NCI-H82 (cell line): ENCODE measurements at regions not wholly inside any gene's neighbourhood (a gene's known extent, or its start where the extent isn't known, plus 50 kb on each side); places are given as distances from the start of the nearest gene placed in this dataset.

Experiments used
- DNase-seq: peaks from one replicate; lab custom pipeline; 2025; lab: John Stamatoyannopoulos, UW

GRCh38 chrX:124829930-124830329 is 483.6 kb downstream of the SH2D1A start:
- DNase-seq, result no peak

DNA sequence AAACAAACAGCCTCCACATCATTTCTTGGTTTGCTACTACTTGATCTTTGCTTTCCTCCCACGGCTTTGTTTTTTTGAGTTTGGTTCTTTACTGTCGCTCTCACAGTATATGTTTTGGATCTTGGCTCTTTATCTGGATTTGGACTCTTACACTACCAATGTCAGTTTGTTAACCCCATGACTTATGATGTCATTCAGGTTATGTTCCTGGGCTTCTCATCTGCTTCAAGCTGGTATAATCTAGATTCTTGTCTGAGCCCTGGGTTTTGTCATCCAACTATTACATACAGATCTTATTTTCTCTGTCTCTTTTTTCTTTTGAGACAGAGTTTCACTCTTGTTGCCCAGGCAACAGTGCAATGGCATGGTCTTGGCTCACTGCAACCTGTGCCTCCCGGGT is 482.9 kb upstream of the TEX13C start:
- no peak for DNase-seq

DNA sequence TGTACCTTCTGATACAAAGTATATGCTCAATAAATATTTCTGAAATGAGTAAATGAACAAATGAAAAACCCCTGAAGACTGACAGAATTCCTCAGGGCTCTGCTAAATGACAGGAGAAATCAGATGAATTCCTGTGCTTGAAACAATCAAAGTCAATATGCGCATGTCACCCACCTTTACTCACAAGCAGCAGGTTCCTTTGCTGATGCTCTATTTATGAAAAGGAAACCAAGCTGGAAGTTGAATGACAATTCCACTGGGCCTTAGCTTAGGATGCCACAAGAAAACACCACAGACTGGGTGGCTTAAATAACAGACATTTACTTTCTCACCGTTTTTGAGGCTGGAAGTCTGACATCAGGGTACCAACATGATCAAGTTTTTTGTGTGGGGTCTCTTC is 477.5 kb upstream of the TEX13C start:
- no peak for DNase-seq

- DNase-seq, result no peak
These were observed 458.9 kb upstream of the TEX13C start for GRCh38 chrX:124860736-124861135.

DNA sequence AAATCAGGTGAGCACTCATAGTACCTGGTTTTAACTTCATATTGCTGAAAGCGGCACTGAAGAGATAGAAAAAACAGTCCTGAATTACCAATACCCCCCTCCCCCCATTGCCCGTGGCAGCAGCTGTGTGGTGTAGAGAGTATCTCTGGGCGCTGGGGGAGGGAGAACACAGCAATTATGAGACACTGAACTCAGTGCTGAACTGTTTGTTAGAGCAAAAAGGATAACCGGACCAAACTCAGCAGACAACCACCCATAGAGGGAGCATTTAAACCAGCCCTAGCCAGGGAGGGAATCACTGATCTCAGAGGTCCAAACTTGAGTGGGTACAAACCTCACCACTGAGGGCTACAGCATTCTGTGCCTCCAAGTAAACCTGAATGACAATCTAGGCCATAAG is 457.4 kb upstream of the TEX13C start:
- DNase-seq, result peak; percentile 1

- DNase-seq, result peak; percentile 4
These were observed 456.4 kb upstream of the TEX13C start for GRCh38 chrX:124863303-124863702.

GRCh38 chrX:124887572-124887971 is 432.1 kb upstream of the TEX13C start:
- no peak for DNase-seq

- DNase-seq, result no peak
These were observed 423.7 kb upstream of the TEX13C start for GRCh38 chrX:124895947-124896346.

GRCh38 chrX:124902953-124903352 is 416.7 kb upstream of the TEX13C start:
- DNase-seq, result peak; percentile 11

- DNase-seq, result no peak
These were observed 409.1 kb upstream of the TEX13C start for GRCh38 chrX:124910611-124911010.

DNA sequence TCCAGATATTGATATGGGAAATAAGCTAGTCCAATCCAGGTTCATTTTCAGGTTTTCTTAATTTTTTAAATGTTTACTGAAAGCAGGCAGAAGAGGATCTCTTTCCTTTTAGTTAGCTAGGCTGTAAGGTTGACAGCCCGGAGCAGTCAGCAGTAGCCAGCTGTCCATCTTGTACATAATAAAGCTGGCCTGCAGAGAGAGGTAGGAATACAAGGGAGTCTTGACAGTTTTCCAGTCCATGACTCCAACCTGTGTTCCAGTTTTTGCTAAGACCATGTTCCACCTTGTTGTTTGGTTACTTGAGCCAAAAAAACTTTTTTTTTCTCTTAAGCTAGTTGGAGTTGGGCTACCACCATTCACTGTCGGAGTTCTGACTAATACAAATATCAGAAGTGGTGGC is 402.7 kb upstream of the TEX13C start:
- DNase-seq, result no peak

GRCh38 chrX:124925681-124926080 is 394.0 kb upstream of the TEX13C start:
- DNase-seq, result no peak

DNA sequence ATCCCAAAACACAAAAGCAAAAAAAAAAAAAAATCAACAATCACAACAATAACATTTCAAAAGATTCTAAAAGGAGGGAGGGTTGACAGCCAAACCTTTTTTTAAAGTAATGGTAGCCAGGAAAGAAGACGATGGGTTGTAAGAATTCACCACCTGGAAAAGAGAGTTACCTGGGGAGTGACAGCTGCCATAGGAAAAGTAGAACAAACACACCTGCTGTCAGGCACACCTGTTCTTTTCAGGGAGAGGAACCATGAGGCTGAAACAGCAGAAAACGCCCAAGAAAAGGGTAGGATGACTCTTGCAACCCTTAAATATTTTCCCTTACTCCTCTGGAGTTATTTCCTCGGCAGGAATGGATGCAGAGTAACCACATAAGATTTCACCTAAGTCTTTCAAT is 388.4 kb upstream of the TEX13C start:
- DNase-seq, result no peak

GRCh38 chrX:124931958-124932357 is 387.7 kb upstream of the TEX13C start:
- DNase-seq, result no peak

- no peak for DNase-seq
These were observed 381.0 kb upstream of the TEX13C start for GRCh38 chrX:124938715-124939114.

DNA sequence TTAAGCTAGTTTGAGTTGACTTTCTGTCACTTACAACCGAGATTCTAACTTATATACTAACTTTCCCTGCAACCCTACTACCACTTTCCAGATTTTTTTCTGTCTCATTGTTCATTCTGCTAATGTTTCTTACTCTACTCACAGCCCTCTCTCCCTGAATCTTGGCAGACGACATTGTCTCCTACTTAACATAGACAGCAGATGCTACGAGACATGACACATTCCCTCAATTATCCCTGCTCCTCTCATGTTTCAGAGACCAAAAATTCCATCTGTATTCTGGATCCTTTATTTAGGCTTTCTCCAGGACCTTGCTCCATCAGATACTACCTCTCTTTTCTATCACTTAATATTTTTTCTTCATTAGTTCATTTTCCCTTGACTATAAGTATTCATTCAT is 379.1 kb upstream of the TEX13C start:
- DNase-seq, result no peak

GRCh38 chrX:124954402-124954801 is 365.3 kb upstream of the TEX13C start:
- DNase-seq, result no peak

DNA sequence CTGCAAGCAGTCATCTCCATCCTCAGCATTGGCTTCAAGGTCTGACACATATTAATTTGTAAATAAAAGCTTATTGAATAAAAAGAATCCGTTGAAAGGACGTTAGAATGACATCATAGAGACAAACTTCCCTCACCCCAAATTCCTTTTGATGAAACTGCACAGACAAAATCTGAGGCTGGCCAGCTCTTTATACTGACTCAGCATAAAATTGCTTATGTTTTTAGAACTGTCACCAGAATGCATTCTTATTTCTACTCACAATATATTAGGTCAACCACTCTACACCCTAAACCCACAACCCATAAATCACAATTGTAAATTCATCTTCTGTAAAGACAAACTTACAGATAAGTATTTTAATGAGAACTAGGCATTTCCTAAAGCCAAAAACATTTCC is 359.2 kb upstream of the TEX13C start:
- DNase-seq, result no peak

GRCh38 chrX:124963717-124964116 is 356.0 kb upstream of the TEX13C start, which contains the start of gene TENM1:
Gene TENM1 (minus strand): TSS chrX:124963817.
- no peak for DNase-seq

GRCh38 chrX:124975456-124975855 is 344.2 kb upstream of the TEX13C start:
- no peak for DNase-seq

GRCh38 chrX:124981420-124981819 is 338.3 kb upstream of the TEX13C start:
- DNase-seq, result no peak

DNA sequence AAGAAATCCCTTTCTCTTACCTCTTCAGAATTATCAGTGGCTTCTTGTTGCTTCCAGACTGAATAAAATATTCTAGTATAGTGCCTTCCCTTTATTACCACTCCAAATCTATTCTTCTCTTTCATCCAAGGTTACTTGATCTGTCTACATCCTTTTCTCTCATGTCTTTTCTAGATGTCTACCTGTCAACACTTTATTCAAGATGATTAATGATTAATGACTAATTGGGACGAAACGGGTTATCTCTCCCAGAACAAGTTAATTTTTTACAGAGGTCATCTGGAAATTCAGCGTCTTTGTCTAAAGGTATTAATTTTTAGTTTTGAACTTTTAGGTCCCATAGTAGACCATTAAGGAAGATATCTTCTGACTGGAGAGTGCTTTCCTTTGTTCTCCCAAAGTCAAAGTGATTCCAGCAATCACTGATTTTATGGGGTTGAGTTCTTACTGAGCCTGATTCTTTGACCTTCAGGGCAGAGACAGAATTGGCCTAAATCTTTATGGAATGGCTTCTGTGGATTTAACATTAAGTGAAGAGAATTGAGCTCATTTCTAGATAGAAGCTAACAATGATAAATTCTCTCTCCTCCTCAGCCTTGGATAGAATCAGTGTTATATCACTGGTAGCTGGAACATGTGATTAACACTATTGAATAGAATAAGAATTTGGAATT is 335.4 kb upstream of the TEX13C start:
- no peak for DNase-seq

GRCh38 chrX:124986284-124986683 is 333.4 kb upstream of the TEX13C start:
- DNase-seq, result no peak

GRCh38 chrX:124993735-124994134 is 325.9 kb upstream of the TEX13C start:
- no peak for DNase-seq
